OCI-LY1 (cell line): ENCODE measurements at regions not wholly inside any gene's neighbourhood (a gene's known extent, or its start where the extent isn't known, plus 50 kb on each side); places are given as distances from the start of the nearest gene placed in this dataset.

Source experiments
- H2AFZ ChIP-seq: fragments of 200-600 bp; sonication (generic), shearing (Covaris generic); 2 replicates; pipeline ENCODE4 v1.6.0; 2014; ENCODE audit warnings: antibody characterized with exemption, mild to moderate bottlenecking, low read length
- H3F3A ChIP-seq: fragments of 200-600 bp; sonication (generic), shearing (Covaris generic); 2 replicates; pipeline ENCODE4 v1.6.0; 2014; ENCODE audit warnings: mild to moderate bottlenecking, antibody characterized with exemption, low read length, moderate library complexity; ENCODE audit not compliant: insufficient read depth
- H3K27ac ChIP-seq: fragments of 200-600 bp; sonication (generic); 2 replicates; pipeline ENCODE4 v1.5.1; 2014; ENCODE audit warnings: low read length, mixed run types, mild to moderate bottlenecking, low read depth; ENCODE audit not compliant: poor library complexity, severe bottlenecking
- H3K27me3 ChIP-seq: fragments of 200-600 bp; sonication (generic); 2 replicates; pipeline ENCODE4 v1.6.0; 2014; ENCODE audit warnings: antibody characterized with exemption, mild to moderate bottlenecking, low read length, moderate library complexity; ENCODE audit not compliant: insufficient read depth
- H3K36me3 ChIP-seq: fragments of 200-600 bp; sonication (generic); 2 replicates; pipeline ENCODE4 v1.6.1; 2014; ENCODE audit warnings: mild to moderate bottlenecking, antibody characterized with exemption, low read length, moderate library complexity, mixed read lengths; ENCODE audit not compliant: insufficient read depth
- H3K4me1 ChIP-seq: fragments of 200-600 bp; sonication (generic); 2 replicates; pipeline ENCODE4 v1.5.1; 2014; ENCODE audit warnings: mild to moderate bottlenecking, low read length, moderate library complexity; ENCODE audit not compliant: insufficient read depth, severe bottlenecking
- H3K4me2 ChIP-seq: fragments of 200-600 bp; sonication (generic), shearing (Covaris generic); 2 replicates; pipeline ENCODE4 v1.6.1; 2014; ENCODE audit warnings: low read length
- H3K4me3 ChIP-seq: fragments of 200-600 bp; sonication (generic); 2 replicates; pipeline ENCODE4 v1.5.1; 2014; ENCODE audit warnings: low read length, low read depth, mild to moderate bottlenecking, mixed read lengths; ENCODE audit not compliant: poor library complexity, severe bottlenecking
- H3K79me2 ChIP-seq: fragments of 200-600 bp; shearing (Covaris generic); 2 replicates; pipeline ENCODE4 v1.6.1; 2016; ENCODE audit warnings: mixed run types, low read length, mixed read lengths; ENCODE audit not compliant: insufficient read depth
- H3K9ac ChIP-seq: fragments of 200-600 bp; sonication (generic), shearing (Covaris generic); 2 replicates; pipeline ENCODE4 v1.6.1; 2014; ENCODE audit warnings: mild to moderate bottlenecking, low read length, mixed read lengths
- H3K9me2 ChIP-seq: fragments of 200-600 bp; sonication (generic), shearing (Covaris generic); 2 replicates; pipeline ENCODE4 v1.6.1; 2014; ENCODE audit warnings: low read depth, mild to moderate bottlenecking, low read length, mixed read lengths
- H3K9me3 ChIP-seq: fragments of 200-600 bp; shearing (Covaris generic); 2 replicates; pipeline ENCODE4 v1.6.1; 2014; ENCODE audit warnings: low read length, mixed read lengths
- H4K20me1 ChIP-seq: fragments of 200-600 bp; sonication (generic), shearing (Covaris generic); 2 replicates; pipeline ENCODE4 v1.6.0; 2016; ENCODE audit warnings: mild to moderate bottlenecking, low read length; ENCODE audit not compliant: insufficient read depth
- CTCF ChIP-seq: fragments of 200-600 bp; sonication (generic), shearing (Covaris generic); IDR thresholded peaks from 2 replicates; pipeline ENCODE4 v1.5.1; 2017; ENCODE audit warnings: mild to moderate bottlenecking, antibody characterized with exemption, low read length, moderate library complexity, mixed read lengths
- EZH2 ChIP-seq: fragments of 200-600 bp; sonication (generic), shearing (Covaris generic); IDR thresholded peaks from 2 replicates; pipeline ENCODE4 v1.8.0; 2017; ENCODE audit warnings: borderline replicate concordance, mixed run types, mild to moderate bottlenecking, antibody characterized with exemption, low read length, moderate library complexity, mixed read lengths

- TF ChIP-seq CTCF (no peak), EZH2 (no peak)
- Histone ChIP-seq H2AFZ (no peak overlapping the region), H3K36me3 (no peaks in the 10 kb centered on the region), H3F3A (no peaks in the 10 kb centered on the region), H3K27me3 (no peaks in the 10 kb centered on the region), H3K79me2 (no peaks in the 10 kb centered on the region), H3K4me2 (no peak overlapping the region), H3K4me3 (no peak overlapping the region), H3K27ac (no peak overlapping the region), H4K20me1 (no peaks in the 10 kb centered on the region), H3K4me1 (no peaks in the 10 kb centered on the region), H3K9ac (no peak overlapping the region), H3K9me2 (no peaks in the 10 kb centered on the region), H3K9me3 (no peaks in the 10 kb centered on the region)
Measured at GRCh38 chr9:113741886-113742854, 133.9 kb upstream of the ZNF618 start.

- H3K27ac ChIP-seq: no peak overlapping the region
- no peaks in the 10 kb centered on the region for H3F3A ChIP-seq
- no peak overlapping the region for H3K9ac ChIP-seq
- no peak overlapping the region for H2AFZ ChIP-seq
- TF ChIP-seq EZH2 (no peak), CTCF (no peak)
- H3K36me3 ChIP-seq: no peaks in the 10 kb centered on the region
- H3K9me2 ChIP-seq: no peaks in the 10 kb centered on the region
- no peak overlapping the region for H3K4me3 ChIP-seq
- no peaks in the 10 kb centered on the region for H3K9me3 ChIP-seq
- H3K27me3 ChIP-seq: no peaks in the 10 kb centered on the region
- H4K20me1 ChIP-seq: no peaks in the 10 kb centered on the region
- no peaks in the 10 kb centered on the region for H3K4me1 ChIP-seq
- no peaks in the 10 kb centered on the region for H3K79me2 ChIP-seq
- no peak overlapping the region for H3K4me2 ChIP-seq
Measured at GRCh38 chr9:113742878-113743277, 133.2 kb upstream of the ZNF618 start.

GRCh38 chr9:113746486-113746885 is 129.6 kb upstream of the ZNF618 start:
- H3K9me3 ChIP-seq: no peaks in the 10 kb centered on the region
- no peaks in the 10 kb centered on the region for H3K36me3 ChIP-seq
- H3K27me3 ChIP-seq: no peaks in the 10 kb centered on the region
- H3K4me2 ChIP-seq: no peak overlapping the region
- H3K9ac ChIP-seq: no peak overlapping the region
- H3F3A ChIP-seq: no peaks in the 10 kb centered on the region
- H3K4me3 ChIP-seq: no peak overlapping the region
- no peaks in the 10 kb centered on the region for H3K79me2 ChIP-seq
- no peaks in the 10 kb centered on the region for H3K4me1 ChIP-seq
- TF ChIP-seq EZH2 (no peak), CTCF (no peak)
- H2AFZ ChIP-seq: no peak overlapping the region
- H3K27ac ChIP-seq: no peak overlapping the region
- H3K9me2 ChIP-seq: no peaks in the 10 kb centered on the region
- no peaks in the 10 kb centered on the region for H4K20me1 ChIP-seq
